ENCODE measurements at regions not wholly inside any gene's neighbourhood (a gene's known extent, or its start where the extent isn't known, plus 50 kb on each side); places are given as distances from the start of the nearest gene placed in this dataset.

DNA sequence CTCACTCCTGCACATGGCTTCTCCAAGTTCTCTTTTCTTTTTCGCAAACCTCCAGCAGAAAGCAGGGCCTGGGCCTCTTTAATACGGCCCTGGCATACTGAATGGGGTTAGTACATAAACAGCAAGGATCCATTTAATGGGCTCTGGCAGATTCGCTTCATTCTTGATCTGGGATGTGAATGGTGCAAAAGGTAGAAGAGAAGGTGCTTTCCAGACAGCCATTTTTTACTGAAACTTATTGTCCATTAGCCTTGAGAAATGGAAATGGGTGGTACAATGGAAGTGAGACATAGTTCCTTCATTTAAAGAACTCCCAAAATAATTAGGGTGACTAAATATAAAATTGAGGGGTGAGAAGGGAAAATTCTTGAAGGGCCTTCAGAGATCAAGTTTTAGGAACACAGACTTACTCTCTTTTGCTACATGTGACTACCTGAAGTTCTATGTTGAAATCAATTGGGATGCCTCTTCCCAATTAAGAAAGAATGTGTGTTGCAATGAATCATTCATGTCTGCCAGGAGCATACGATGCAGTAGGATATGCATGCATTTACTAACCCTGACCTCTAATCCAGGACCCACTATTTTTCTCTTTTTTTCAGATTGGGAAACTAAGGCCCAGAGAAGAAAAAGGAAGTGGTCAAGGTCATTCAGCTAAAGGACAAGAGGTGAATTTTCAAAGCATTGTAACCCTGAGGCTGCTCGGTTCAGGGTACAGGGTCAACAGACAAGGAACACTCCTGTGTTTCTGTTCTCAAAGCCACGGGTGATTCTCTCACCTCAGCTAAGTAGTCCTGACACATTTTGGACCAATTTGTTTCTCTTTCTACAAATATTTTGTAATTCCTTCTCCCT lies 144.1 kb downstream of the BBOX1 start:
- ATAC-seq (ENCODE audit: low read depth) (0 out of 3 replicates have a peak, but pooled peaks have one; percentile 40), DNase-seq (ENCODE audit: low spot score) (no peak)
- Histone ChIP-seq H3K4me1 (ENCODE audit: insufficient read depth, poor library complexity, severe bottlenecking) (no peaks in the 10 kb centered on the region), H3K4me3 (ENCODE audit: severe bottlenecking) (no peak overlapping the region), H3K27me3 (ENCODE audit: insufficient read depth, poor library complexity, severe bottlenecking) (no peaks in the 10 kb centered on the region), H3K9me3 (ENCODE audit: severe bottlenecking) (no peaks in the 10 kb centered on the region), H3K27ac (ENCODE audit: poor library complexity, severe bottlenecking) (no peak overlapping the region), H3K36me3 (ENCODE audit: low read depth) (no peaks in the 10 kb centered on the region)
- TF ChIP-seq, protein P1, sequence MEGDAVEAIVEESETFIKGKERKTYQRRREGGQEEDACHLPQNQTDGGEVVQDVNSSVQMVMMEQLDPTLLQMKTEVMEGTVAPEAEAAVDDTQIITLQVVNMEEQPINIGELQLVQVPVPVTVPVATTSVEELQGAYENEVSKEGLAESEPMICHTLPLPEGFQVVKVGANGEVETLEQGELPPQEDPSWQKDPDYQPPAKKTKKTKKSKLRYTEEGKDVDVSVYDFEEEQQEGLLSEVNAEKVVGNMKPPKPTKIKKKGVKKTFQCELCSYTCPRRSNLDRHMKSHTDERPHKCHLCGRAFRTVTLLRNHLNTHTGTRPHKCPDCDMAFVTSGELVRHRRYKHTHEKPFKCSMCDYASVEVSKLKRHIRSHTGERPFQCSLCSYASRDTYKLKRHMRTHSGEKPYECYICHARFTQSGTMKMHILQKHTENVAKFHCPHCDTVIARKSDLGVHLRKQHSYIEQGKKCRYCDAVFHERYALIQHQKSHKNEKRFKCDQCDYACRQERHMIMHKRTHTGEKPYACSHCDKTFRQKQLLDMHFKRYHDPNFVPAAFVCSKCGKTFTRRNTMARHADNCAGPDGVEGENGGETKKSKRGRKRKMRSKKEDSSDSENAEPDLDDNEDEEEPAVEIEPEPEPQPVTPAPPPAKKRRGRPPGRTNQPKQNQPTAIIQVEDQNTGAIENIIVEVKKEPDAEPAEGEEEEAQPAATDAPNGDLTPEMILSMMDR (IDR thresholded peaks at IDR 0.05; ENCODE audit: poor library complexity, severe bottlenecking): no peak

DNA sequence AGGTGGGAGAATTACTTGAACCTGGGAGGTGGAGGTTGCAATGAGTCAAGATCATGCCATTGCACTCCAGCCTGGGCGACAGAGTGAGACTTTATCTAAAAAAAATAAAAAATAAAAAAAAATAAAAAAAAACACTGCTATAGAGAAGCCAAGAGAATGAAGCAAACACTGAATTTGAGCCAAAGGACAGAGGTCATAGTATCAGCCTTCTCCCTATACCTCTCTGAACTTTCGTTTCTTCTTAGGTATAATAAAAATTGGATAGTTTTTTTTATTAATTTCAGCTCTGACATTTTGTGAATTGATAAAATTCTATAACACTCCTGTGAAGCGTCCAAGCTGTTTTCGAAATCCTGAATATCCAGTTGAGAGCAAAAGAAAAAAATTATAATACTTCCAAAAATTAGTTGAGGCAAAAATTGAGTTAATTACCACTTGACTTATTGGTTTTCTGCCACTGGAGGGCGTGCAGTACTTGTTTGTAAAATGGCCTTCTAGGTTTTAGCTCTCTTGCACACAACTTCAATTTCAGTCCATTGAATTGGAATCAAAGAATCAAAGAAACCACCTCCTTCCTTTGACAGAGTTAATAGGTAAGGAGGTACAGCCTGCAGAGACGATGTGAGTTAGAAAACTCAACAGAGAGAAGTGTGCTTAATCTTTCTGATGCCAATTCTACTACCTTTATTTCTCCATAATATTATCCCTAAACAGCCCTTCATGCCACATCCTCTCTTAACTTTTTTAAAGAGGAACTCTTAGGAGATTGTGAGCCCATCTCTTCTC lies 143.2 kb downstream of the BBOX1 start:
- Histone ChIP-seq H3K4me1 (ENCODE audit: insufficient read depth, poor library complexity, severe bottlenecking) (no peaks in the 10 kb centered on the region), H3K9me3 (ENCODE audit: severe bottlenecking) (no peaks in the 10 kb centered on the region), H3K36me3 (ENCODE audit: low read depth) (no peaks in the 10 kb centered on the region), H3K27ac (ENCODE audit: poor library complexity, severe bottlenecking) (no peak overlapping the region), H3K4me3 (ENCODE audit: severe bottlenecking) (no peak overlapping the region), H3K27me3 (ENCODE audit: insufficient read depth, poor library complexity, severe bottlenecking) (no peaks in the 10 kb centered on the region)
- DNase-seq (ENCODE audit: low spot score) (no peak), ATAC-seq (ENCODE audit: low read depth) (0 out of 3 replicates have a peak, but pooled peaks have one; percentile 29)
- TF ChIP-seq, protein P1 (IDR thresholded peaks at IDR 0.05; ENCODE audit: poor library complexity, severe bottlenecking): peak; percentile 90

DNA sequence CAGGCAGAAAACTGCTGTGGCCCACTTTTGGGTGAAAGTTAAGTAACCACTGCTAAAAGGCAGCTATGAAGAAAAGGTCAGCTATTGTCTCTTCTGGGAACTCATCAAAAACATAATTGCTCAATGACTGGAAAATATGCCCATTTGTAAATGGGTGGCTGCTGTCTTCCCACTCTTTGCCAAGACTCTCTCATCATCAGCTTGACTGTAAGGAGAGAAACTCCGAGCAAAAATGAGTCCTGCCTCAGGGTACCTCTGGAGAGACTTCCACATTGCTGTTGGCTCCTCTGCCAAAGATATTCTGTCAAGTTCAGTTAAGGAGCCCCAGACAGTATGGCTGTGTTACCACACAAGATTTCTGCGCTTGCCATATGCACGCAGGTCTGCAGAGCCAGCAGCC lies 138.7 kb downstream of the BBOX1 start:
- DNase-seq (ENCODE audit: low spot score): no peak
- H3K27me3 ChIP-seq (ENCODE audit: insufficient read depth, poor library complexity, severe bottlenecking): no peaks in the 10 kb centered on the region

DNA sequence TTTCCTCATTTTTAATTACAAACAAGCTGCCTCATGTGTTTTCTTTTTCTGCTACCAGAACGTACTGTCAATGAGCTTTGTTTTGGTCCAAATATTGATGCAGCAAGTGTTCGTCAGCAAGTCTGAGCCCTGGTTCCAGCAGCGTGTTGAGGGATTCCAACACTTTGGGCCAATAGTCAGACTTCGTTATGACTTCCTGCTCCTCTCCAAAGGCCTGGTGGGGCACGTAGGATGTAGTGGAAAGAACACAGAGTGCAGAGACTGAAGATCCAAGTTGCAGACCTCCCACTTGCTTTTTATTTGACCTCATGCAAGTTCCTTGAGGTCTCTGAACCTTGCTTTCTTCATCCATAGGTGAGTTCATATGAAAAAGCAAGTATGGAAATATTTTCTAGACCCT lies 138.2 kb downstream of the BBOX1 start:
- H3K27ac ChIP-seq (ENCODE audit: poor library complexity, severe bottlenecking): no peak overlapping the region
- H3K9me3 ChIP-seq (ENCODE audit: severe bottlenecking): no peaks in the 10 kb centered on the region
- no peaks in the 10 kb centered on the region for H3K27me3 ChIP-seq (ENCODE audit: insufficient read depth, poor library complexity, severe bottlenecking)
- DNase-seq (ENCODE audit: low spot score) (no peak), ATAC-seq (ENCODE audit: low read depth) (no peak)
- TF ChIP-seq, protein P1 (IDR thresholded peaks at IDR 0.05; ENCODE audit: poor library complexity, severe bottlenecking): no peak
- no peak overlapping the region for H3K4me3 ChIP-seq (ENCODE audit: severe bottlenecking)
- H3K36me3 ChIP-seq (ENCODE audit: low read depth): no peaks in the 10 kb centered on the region
- peaks cover 7% of the 10 kb centered on the region for H3K4me1 ChIP-seq (ENCODE audit: insufficient read depth, poor library complexity, severe bottlenecking)

More for the DNA sequence above, 138.7 kb downstream of the BBOX1 start:
- Histone ChIP-seq H3K4me3 (ENCODE audit: severe bottlenecking) (no peak overlapping the region), H3K9me3 (ENCODE audit: severe bottlenecking) (no peaks in the 10 kb centered on the region), H3K4me1 (ENCODE audit: insufficient read depth, poor library complexity, severe bottlenecking) (peaks cover 4% of the 10 kb centered on the region), H3K36me3 (ENCODE audit: low read depth) (no peaks in the 10 kb centered on the region), H3K27ac (ENCODE audit: poor library complexity, severe bottlenecking) (no peak overlapping the region)
- TF ChIP-seq, protein P1 (IDR thresholded peaks at IDR 0.05; ENCODE audit: poor library complexity, severe bottlenecking): no peak
- no peak for ATAC-seq (ENCODE audit: low read depth)

All from RWPE2 (cell line).